Fibroblast of skin of back (primary cell): ENCODE measurements at regions not wholly inside any gene's neighbourhood (a gene's known extent, or its start where the extent isn't known, plus 50 kb on each side); places are given as distances from the start of the nearest gene placed in this dataset.
"Not testable (repeated sequence)": the region's sequence is repeated elsewhere in the genome, so short reads cannot be mapped to it uniquely, and the experiment has no call there.

ENCODE experiments used
- DNase-seq: peaks from one replicate; pipeline ENCODE4 v3.0.0-alpha.2; 2013

DNA sequence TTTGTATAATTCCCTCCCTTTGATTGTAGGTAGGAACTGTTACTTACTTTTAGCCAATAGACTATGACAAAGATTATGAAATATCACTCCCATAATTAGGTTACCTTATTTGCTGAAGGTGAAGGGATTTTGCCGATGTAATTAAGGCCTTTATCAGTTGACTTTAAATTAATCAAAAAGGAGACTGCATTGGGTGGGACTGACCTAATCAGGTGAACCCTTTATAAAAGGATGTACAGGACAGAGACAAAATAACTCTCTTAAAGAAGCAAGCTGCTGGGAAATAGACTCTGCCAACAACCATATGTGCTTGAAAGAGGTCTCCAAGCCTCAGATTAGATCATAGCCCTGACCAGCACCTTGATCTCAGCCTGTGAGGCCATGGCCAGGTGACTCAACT, 167.6 kb downstream of the SOX3 start:
- no peak for DNase-seq

GRCh38 chrX:140318296-140318695, 186.6 kb downstream of the SOX3 start:
- no peak for DNase-seq

- no peak for DNase-seq
These were observed 187.4 kb downstream of the SOX3 start for GRCh38 chrX:140317462-140317861.

GRCh38 chrX:140298960-140299825, 205.7 kb downstream of the SOX3 start:
- no peak for DNase-seq

DNA sequence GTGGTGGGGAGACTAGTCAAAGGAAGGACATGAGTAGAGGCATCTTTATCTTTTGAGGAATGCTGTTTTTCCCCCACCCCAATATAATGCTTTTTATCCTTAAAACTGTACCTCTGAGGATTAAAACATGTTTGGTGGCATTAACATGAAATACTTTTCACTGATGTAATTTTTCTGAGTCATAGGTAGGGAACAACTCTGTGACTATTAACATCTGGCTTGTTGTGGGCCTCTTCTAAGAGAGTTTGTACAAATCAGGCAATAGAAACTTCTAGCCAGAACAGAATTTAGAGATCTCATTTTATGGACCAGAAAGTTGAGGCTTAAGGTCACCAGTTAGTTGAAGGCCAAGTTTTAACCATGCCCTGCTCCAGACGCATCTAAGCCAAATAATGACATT, 207.6 kb downstream of the SOX3 start:
- no peak for DNase-seq

DNA sequence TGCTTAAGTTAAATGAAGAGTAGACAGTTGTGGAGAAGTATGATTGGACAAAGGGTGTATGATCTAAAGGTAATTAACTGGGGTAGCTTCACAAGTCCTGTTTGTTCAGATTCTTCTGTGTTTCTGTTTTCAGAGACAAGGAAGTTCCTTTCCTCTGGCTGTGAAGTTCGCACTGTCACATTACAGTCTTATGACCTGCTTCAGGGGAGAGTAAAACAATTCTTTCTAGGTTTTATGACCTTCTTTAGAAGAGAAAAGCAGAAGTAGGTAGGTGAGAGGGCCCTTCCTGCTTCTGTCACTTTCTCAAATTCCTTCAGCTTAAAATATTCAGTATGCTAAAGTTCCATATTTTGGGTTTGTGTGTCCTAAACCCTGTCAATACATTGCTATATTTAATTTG, 211.9 kb downstream of the SOX3 start:
- no peak for DNase-seq

DNA sequence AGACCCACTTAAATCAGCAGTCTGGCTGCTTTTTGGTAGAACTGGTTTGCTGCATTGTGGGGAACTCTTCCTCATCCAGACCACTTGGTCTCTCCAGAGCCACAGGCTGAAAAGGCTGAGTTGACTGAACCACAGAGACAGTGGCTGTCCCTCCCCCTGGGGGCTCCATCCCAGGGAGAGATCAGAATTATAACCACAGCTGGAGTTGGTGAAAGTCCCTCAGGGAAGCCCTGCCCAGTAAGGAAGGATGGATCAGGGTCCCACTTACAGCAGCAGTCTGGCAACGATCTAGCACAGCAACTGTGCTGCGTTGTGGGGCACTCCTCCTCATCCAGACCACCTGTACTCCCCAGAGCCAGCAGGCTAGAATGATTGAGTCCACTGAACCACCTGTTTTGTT, 212.7 kb downstream of the SOX3 start:
- no peak for DNase-seq

- DNase-seq, result peak; percentile 57
These were observed 229.9 kb downstream of the SOX3 start for GRCh38 chrX:140274811-140275525.

DNA sequence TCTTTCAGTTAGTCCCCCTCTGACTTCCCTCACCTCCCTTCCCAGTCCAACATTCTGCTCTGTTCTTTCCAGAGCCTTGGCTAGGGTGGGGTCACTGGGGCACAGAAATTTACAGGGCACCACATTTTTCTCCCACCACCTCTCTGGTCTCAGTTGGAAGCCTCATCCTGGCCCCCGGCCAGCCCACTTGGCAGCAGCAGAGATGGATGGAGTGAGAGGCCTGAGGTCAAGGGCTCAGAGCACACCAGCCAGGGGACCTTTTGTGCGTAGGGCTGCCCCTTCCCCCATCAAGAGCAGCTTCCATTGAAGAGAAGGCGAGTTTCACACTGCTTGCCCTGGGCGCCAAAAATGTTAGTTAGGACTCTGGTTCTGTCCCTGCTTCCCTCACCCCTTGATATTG, 230.9 kb downstream of the SOX3 start:
- DNase-seq, result no peak

- DNase-seq, result no peak
These were observed 254.5 kb downstream of the SOX3 start for GRCh38 chrX:140250391-140250790.

DNA sequence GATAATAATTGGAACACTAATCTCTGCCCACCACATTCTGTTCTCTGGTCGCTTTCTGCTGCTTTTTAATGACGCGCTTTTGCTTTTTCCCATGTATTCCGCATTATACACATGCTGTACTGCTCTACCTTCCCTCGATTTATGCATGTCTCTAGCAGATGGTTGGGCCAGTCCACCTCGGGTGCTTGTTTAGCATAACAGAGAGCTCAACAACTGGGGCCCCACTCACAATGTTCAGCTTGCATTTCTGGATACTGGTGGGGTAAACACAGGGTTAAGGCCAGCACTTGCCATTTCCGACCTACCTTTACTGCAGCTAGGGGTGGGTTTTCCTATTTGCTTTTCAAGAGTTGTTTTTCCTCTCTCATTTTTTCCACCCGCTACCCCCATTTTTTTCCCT, 255.8 kb downstream of the SOX3 start:
- no peak for DNase-seq

DNA sequence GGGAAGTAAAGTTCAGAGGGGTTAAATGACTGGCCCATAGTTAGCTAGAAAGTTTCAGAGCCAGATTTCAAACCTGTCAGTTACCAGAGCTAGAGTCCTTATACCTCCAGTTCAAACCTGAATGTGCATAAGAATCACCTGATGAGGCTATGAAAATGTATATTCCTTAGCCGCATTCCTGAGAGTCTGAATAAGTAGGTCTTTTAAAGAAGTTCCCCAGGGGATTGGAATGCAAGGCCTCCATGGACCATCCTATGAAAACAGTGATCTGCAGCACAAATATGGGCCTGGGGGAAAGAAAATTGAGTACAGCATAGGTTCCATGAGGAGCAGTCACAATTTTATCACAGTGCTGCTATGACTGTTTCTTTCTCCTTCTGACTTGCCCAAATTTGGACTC, 263.9 kb upstream of the CXorf66 start:
- no peak for DNase-seq

DNA sequence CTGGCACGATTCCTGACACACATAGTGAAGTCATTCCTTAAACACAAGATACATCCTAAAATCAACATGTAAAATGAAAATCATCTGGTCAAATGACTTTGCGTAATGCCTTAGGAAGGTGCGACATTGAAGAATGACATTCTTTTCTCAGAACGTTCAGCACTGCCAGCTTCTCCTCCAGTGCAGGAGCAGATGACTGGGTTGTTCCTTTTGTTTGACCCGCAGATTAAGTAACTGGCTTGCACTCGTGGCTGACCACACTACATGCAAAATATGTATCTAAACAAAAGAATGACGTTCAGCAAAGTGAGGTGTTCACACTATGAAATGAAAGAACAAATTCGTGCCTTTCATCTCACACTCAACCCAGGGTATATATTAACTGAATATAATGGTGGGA, 260.7 kb upstream of the CXorf66 start:
- not testable (repeated sequence) for DNase-seq

DNA sequence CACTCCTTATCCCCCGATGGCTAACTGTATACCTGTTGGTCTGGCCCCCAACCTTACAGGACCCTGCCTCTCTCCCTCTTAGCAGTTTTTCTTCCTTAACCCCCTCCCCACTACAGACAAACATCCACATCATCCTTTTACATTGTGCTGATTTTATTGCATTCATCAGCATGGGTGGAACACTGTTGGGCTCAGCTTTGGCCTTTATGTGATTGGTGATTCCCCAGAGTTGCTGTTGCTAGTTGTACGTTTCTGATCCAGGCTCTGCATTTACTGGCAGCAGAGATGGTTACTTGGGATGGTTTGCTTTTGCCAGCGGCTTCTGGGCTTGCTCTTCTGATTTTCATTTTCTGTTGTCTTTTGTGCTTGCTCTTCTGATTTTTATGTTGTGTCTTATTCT, 250.6 kb upstream of the CXorf66 start:
- not testable (repeated sequence) for DNase-seq

DNA sequence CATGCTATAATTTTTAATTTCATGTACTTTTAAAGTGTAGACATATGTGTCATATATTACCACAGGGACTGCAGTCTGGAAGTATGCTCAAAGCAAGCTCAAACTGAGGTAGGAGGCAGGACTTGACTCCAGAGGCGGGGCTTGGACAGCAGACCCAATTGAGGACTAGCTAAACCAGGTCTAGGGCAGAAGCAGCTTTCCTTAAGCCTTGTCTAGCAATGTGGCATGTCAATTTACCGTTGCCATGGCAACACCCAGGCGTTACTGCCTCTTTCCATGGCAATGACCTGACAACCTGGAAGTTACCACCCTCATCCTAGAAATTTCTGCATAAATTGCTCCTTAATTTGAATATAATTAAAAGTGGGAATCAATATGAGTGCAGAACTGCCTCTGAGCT, 249.2 kb upstream of the CXorf66 start:
- DNase-seq, result not testable (repeated sequence)

GRCh38 chrX:140206657-140207056, 241.3 kb upstream of the CXorf66 start:
- no peak for DNase-seq

DNA sequence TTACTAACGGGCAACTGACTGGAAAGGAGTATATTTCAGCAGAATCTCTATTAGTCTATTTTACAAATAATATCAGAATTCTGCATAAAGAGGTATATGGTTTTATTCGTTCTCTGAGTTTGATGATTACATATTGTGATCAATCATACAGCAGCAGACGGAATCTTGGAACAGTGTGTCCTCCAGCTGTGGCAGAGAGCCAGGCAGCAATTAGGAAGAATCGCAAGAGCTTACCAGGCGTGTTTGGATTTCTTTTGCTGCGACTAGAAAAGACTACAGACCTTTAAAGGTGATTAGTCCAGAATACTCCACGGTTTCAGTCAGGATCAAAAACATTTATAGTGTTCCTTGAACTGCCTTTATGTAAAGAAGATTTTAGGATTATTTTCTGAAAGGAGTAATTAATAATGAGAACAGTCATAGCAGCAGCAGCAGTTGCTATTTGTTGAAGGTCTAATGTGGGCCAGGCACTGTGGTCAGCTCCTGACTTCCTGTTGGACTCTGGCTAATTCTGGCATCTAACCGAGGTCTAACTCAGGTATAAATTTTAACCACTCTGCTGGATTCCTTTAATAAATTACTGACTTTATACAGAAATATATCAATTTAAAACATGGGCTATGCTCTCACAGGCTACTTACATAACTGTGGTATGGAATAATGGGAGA, 225.3 kb upstream of the CXorf66 start:
- DNase-seq, result no peak

GRCh38 chrX:140180585-140180984, 215.3 kb upstream of the CXorf66 start:
- peak; percentile 40 for DNase-seq

GRCh38 chrX:140177821-140178220, 212.5 kb upstream of the CXorf66 start:
- no peak for DNase-seq

- no peak for DNase-seq
These were observed 207.1 kb upstream of the CXorf66 start for GRCh38 chrX:140172401-140172800.

DNA sequence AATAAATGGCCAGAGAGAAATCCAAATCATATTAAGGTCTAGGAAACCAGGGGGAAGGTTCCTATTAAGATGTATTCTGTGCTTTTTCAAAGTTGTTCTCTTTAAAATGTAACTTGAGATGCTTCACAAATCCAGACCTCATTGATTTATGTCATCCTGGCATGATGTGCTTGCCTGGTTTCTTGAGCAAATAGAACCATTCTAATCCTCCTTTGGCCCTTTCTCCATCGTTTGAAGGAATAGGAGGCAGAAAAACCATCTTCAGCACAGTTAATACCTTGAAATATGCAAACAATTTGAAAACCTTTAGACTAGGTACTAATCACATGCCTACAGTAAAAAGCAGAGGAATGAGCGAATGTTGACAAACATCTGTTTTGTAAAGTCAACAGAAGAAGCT, 202.2 kb upstream of the CXorf66 start:
- DNase-seq, result no peak

DNA sequence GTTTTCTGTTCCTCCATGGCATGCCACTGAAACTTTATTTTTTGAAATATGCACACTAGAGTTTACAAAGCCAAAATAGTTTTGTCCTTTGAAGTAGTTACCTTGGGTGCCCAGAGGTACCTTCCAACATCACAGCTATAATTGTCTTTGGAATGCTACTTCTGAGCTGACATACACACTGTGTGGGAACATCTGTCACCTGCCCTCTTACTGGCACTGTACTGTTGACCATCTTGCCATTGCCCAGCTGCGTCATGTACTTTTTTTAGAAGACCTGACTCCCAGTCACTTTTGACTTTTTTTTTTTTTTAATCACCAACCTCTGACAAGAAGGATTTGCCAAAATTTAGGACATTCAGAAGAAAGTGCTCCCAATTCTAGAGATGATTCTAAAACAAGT, 200.5 kb upstream of the CXorf66 start:
- DNase-seq, result no peak

GRCh38 chrX:140164391-140164790, 199.1 kb upstream of the CXorf66 start:
- DNase-seq, result no peak
